BE2C (cell line): ENCODE measurements at regions not wholly inside any gene's neighbourhood (a gene's known extent, or its start where the extent isn't known, plus 50 kb on each side); places are given as distances from the start of the nearest gene placed in this dataset.

ENCODE experiments used
- DNase-seq: peaks from one replicate; pipeline ENCODE4 v3.0.0-alpha.2; 2020
- H3K27me3 ChIP-seq: fragments of 250-450 bp; sonication (Bioruptor Pico); 2 replicates; pipeline ENCODE4 v1.5.1; 2020; ENCODE audit warnings: mild to moderate bottlenecking
- H3K36me3 ChIP-seq: fragments of 250-450 bp; sonication (Bioruptor Pico); 2 replicates; pipeline ENCODE4 v1.5.1; 2020; ENCODE audit warnings: mild to moderate bottlenecking
- H3K4me1 ChIP-seq: fragments of 250-450 bp; sonication (Bioruptor Pico); 2 replicates; pipeline ENCODE4 v1.5.1; 2020
- H3K4me3 ChIP-seq: 2 replicates; pipeline ENCODE4 v1.5.1; 2011; ENCODE audit warnings: low read depth, low read length
- H3K9me3 ChIP-seq: fragments of 250-450 bp; sonication (Bioruptor Pico); 2 replicates; pipeline ENCODE4 v1.5.1; 2020
- TF ChIP-seq, protein P1 (sequence below): IDR thresholded peaks from 2 replicates; pipeline ENCODE4 v1.5.1; 2012; ENCODE audit warnings: mild to moderate bottlenecking, low read depth, low read length

DNA sequence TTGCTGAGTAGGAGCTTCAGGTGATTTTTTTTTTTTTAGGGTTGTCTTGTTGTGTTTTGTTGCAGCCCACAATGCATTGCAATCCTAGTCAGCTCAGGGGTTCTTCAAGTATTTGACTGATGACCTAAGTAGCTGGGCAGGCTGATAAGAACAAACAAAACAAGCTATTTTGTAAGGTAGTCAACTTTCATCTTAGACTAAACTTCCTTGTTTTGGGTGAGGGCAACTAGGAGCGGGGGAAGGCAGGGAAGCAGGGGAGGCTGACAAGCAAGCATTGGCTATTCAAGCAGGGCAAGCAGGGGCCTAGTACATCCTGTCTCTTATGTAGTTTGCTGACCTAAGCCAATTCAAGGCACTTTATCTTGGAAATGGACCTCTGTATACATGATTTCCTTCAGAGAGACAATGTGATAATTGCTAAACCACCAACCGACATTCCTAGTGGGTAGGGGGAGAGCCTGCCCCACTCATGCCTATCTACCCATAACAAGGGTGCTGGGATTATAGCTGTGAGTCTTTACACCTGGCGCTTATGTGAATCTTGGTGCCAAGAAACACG, 163.3 kb upstream of the PRKCQ start:
- no peaks in the 10 kb centered on the region for H3K9me3 ChIP-seq
- TF ChIP-seq, protein P1, sequence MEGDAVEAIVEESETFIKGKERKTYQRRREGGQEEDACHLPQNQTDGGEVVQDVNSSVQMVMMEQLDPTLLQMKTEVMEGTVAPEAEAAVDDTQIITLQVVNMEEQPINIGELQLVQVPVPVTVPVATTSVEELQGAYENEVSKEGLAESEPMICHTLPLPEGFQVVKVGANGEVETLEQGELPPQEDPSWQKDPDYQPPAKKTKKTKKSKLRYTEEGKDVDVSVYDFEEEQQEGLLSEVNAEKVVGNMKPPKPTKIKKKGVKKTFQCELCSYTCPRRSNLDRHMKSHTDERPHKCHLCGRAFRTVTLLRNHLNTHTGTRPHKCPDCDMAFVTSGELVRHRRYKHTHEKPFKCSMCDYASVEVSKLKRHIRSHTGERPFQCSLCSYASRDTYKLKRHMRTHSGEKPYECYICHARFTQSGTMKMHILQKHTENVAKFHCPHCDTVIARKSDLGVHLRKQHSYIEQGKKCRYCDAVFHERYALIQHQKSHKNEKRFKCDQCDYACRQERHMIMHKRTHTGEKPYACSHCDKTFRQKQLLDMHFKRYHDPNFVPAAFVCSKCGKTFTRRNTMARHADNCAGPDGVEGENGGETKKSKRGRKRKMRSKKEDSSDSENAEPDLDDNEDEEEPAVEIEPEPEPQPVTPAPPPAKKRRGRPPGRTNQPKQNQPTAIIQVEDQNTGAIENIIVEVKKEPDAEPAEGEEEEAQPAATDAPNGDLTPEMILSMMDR = no peak
- H3K36me3 ChIP-seq = no peaks in the 10 kb centered on the region
- H3K27me3 ChIP-seq = no peaks in the 10 kb centered on the region
- no peak overlapping the region for H3K4me3 ChIP-seq
- DNase-seq = no peak
- H3K4me1 ChIP-seq = no peaks in the 10 kb centered on the region

DNA sequence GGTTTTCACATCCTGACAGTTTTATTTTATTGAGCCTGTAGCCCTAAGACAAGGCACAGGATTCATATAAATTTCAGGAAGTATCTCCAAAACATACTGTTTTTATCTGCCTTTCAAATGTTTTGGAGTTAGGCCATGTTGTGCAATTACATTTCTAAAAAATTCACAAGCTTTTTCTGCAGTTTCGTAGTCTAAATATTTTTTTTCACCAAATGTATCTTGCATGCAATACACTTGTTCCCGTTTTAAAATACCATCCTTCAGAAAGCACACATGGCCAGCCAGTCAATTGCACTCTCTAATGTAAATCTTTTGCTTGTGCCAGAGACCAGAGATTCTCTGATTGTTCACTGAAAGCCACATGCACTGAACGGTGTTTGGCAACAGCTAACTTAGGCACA, 161.5 kb upstream of the PRKCQ start:
- Histone ChIP-seq H3K36me3 (no peaks in the 10 kb centered on the region), H3K4me1 (no peaks in the 10 kb centered on the region), H3K9me3 (no peaks in the 10 kb centered on the region), H3K4me3 (no peak overlapping the region), H3K27me3 (no peaks in the 10 kb centered on the region)
- DNase-seq = no peak
- TF ChIP-seq, protein P1 = no peak

DNA sequence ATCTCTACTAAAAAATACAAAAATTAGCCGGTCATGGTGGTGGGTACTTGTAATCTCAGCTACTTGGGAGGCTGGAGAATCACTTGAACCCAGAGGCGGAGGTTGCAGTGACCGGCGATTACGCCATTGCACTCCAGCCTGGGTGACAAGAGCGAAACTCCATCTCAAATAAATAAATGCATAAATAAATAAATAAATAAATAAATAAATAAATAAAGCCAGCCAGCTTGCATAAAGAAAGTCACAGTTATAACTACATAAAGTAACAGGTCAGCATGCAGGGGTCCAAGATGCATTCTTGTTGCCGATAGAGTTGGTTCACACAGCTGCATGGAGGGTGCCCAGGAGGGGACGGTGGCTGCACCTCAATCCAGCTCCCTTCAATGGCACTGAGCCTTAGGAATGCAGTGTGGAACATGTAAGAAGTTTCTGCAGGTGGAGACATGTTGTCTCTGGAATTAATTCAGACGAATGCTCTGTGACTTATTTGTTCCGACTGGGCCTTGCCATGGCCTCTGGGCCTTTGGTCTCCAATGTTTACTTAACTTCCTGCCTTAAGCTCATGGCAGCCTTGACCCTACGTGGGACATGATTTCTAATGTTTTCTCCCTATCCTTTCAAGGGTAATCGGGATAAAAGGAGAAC, 159.6 kb upstream of the PRKCQ start:
- no peak for DNase-seq
- no peak overlapping the region for H3K4me3 ChIP-seq
- H3K4me1 ChIP-seq = no peaks in the 10 kb centered on the region
- H3K36me3 ChIP-seq = no peaks in the 10 kb centered on the region
- H3K9me3 ChIP-seq = no peaks in the 10 kb centered on the region
- H3K27me3 ChIP-seq = no peaks in the 10 kb centered on the region
- TF ChIP-seq, protein P1 = no peak

DNA sequence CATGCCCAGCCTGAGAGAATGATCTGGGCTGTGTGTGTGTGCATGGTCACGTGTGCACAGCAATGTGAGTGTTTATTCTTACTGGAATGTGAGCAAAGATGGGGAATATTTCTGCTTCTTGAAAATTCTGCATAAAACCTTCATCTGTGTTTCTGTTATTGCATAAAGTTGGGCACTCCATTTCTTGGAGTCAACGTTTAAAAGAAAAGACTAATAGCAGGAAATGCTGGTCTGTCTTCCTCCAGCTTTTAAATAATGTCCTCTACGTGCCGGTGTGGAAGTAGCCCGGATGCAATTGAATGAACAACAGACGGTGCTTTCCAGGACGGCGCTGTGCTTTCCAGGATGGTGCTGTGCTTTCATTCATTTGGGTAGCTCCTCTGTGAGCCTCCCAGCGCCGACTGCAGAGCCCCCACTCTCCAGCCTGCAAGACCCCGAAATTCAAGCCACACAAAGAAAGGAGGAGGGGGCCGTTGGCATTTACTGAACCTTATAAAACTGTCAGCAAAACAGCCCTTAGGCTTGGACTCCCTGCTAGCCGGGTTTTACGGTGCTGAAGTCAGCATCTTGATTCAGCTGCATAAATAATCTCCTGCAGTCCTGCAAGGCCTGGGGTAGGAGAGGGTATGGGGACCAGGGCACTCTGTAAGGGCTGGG, 158.2 kb upstream of the PRKCQ start:
- DNase-seq = no peak
- TF ChIP-seq, protein P1 = no peak
- H3K4me1 ChIP-seq = no peaks in the 10 kb centered on the region
- H3K36me3 ChIP-seq = no peaks in the 10 kb centered on the region
- no peak overlapping the region for H3K4me3 ChIP-seq
- H3K27me3 ChIP-seq = no peaks in the 10 kb centered on the region
- H3K9me3 ChIP-seq = no peaks in the 10 kb centered on the region

DNA sequence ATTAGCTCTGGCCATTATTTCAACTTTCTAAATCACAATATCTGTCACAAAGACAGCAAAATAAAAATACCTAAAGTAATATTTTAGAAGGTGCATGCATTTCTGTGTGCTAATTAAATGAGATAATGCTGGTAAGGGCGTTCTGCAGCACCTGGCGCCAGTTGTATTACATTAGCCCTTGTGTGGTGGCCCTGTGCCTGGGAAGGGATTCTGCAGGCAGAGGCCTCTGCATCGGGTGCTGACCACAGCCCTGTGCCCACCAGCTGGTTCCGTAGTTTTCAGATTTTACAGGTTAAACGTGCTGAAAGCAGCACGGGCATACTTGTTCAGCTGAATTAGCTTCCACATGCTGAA, 157.7 kb upstream of the PRKCQ start:
- no peak for DNase-seq
- Histone ChIP-seq H3K4me3 (no peak overlapping the region), H3K9me3 (no peaks in the 10 kb centered on the region), H3K27me3 (no peaks in the 10 kb centered on the region), H3K36me3 (no peaks in the 10 kb centered on the region), H3K4me1 (no peaks in the 10 kb centered on the region)
- TF ChIP-seq, protein P1 = no peak

DNA sequence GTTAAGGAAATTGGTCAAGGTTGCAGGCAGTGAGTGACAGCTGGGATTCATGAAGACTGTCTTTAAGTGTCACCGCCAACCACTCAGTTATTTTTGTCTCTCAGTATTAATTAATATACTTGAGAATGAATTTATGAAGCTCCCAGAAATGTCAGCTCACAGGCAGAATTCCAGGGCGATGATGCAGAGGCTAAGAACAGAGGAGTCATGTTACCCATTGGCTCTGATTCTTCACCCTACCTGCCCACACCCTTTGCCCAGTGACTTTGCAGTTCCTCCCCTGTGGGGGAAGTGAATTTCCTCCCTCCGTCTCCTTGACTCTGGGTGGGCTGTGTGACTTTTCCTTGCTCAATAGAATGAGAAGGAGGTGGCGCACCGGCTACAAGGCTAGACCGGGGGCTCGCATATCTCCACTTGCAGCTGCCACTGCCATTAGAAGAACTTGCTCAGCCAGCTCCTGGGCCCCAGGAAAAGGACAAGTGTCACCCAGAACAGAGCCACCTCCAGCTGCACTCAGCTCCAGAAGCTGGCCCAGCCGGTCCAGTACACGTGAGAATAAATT, 157.1 kb upstream of the PRKCQ start:
- no peak for DNase-seq
- Histone ChIP-seq H3K4me1 (no peaks in the 10 kb centered on the region), H3K4me3 (no peak overlapping the region), H3K27me3 (no peaks in the 10 kb centered on the region), H3K36me3 (no peaks in the 10 kb centered on the region), H3K9me3 (no peaks in the 10 kb centered on the region)
- TF ChIP-seq, protein P1 = no peak
